Endothelial cell (in vitro differentiated cells): ENCODE measurements at regions not wholly inside any gene's neighbourhood (a gene's known extent, or its start where the extent isn't known, plus 50 kb on each side); places are given as distances from the start of the nearest gene placed in this dataset.
"Not testable (repeated sequence)": the region's sequence is repeated elsewhere in the genome, so short reads cannot be mapped to it uniquely, and the experiment has no call there.

Experiments used
- DNase-seq: peaks from one replicate; pipeline ENCODE4 v3.0.0; 2021; ENCODE audit warnings: low spot score
- H3K27ac Mint-ChIP-seq: one replicate; pipeline ENCODE4 v1.8.0; 2021; ENCODE audit warnings: mixed read lengths, inconsistent platforms; ENCODE audit not compliant: unreplicated experiment
- H3K27me3 Mint-ChIP-seq: one replicate; pipeline ENCODE4 v1.8.0; 2021; ENCODE audit warnings: mild to moderate bottlenecking, moderate library complexity, mixed read lengths, inconsistent platforms; ENCODE audit not compliant: unreplicated experiment
- H3K36me3 Mint-ChIP-seq: one replicate; pipeline ENCODE4 v1.8.0; 2021; ENCODE audit warnings: mild to moderate bottlenecking, low read depth, mixed read lengths, inconsistent platforms; ENCODE audit not compliant: unreplicated experiment
- H3K4me1 Mint-ChIP-seq: one replicate; pipeline ENCODE4 v1.8.0; 2021; ENCODE audit warnings: mild to moderate bottlenecking, mixed read lengths, inconsistent platforms; ENCODE audit not compliant: unreplicated experiment
- H3K4me3 Mint-ChIP-seq: one replicate; pipeline ENCODE4 v1.8.0; 2021; ENCODE audit warnings: mild to moderate bottlenecking, mixed read lengths, inconsistent platforms; ENCODE audit not compliant: unreplicated experiment
- H3K9me3 Mint-ChIP-seq: one replicate; pipeline ENCODE4 v1.8.0; 2021; ENCODE audit warnings: mixed read lengths, inconsistent platforms; ENCODE audit not compliant: unreplicated experiment
- TF ChIP-seq, protein P1 (sequence below): fragments of 200-600 bp; sonication (generic); IDR thresholded peaks from one replicate; pipeline ENCODE4 v1.5.0; 2021; ENCODE audit warnings: antibody characterized with exemption; ENCODE audit not compliant: unreplicated experiment

DNA sequence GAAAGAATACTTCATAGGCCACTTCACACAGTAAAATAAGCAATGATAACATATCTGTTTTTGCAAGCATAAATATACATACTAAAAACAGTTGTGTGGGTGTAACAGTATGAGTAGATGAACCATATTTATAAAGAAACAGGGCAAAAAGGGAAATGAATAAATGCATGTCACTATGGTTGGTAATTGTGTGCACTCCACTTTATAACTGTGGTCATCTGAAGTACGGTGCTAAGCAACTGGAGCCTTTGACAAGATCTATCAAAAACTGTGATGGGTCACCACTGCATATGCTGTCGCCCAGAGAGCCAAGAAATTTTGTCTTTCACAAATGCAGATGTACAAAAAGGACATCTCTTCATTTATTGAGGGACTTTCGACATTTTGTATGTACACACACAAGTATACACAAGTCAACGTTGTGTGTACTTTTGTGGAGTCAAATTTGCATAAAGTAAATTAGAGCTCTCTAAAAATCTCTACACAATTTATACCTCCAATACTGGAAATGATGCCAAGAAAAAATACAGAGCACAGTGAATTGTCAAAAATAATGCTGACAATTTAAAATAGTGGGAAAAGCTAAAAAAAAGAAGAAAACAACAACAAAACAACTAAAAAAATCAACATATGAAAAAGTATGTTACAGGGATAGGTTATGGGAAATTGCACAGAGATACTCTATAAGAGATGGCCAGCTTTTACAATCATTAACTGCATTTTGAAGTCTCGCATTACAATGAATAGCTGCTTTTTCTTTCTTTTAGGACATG is 123.1 kb upstream of the ENPEP start:
- H3K36me3 Mint-ChIP-seq = no peaks in the 10 kb centered on the region
- H3K4me1 Mint-ChIP-seq = no peaks in the 10 kb centered on the region
- TF ChIP-seq, protein P1, sequence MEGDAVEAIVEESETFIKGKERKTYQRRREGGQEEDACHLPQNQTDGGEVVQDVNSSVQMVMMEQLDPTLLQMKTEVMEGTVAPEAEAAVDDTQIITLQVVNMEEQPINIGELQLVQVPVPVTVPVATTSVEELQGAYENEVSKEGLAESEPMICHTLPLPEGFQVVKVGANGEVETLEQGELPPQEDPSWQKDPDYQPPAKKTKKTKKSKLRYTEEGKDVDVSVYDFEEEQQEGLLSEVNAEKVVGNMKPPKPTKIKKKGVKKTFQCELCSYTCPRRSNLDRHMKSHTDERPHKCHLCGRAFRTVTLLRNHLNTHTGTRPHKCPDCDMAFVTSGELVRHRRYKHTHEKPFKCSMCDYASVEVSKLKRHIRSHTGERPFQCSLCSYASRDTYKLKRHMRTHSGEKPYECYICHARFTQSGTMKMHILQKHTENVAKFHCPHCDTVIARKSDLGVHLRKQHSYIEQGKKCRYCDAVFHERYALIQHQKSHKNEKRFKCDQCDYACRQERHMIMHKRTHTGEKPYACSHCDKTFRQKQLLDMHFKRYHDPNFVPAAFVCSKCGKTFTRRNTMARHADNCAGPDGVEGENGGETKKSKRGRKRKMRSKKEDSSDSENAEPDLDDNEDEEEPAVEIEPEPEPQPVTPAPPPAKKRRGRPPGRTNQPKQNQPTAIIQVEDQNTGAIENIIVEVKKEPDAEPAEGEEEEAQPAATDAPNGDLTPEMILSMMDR = no peak
- H3K27ac Mint-ChIP-seq = no peak overlapping the region
- no peaks in the 10 kb centered on the region for H3K27me3 Mint-ChIP-seq
- H3K9me3 Mint-ChIP-seq = no peaks in the 10 kb centered on the region
- DNase-seq = no peak
- no peak overlapping the region for H3K4me3 Mint-ChIP-seq

DNA sequence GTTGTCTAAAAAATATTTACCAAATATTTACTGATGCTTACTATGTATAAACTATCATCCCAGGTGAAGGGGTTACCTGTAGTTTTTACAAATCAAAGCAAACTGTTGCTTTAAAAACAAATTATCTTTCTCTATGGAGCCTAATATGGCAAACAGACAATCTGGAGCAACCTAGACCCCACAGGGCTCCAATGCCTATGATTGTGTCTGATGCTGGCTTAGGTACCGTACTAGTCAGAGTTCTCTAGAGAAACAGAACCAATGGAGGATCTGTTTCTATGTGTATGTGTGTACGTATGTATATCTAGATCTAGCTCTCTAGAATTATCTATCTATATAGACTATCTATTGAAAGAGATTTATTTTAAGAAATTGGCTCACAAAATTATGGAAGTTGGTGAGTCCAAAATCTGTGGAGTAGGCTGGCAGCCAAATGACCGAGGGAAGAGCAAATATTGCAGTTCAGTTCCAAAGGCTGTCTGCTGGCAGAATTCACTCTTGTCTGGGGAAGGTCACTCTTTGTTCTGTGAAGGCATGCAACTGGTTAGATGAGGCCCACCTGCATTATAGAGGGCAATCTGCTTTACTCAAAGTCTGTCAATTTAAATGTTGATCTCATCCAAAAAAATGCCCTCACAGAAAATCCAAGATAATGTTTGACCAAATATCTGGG is 127.1 kb upstream of the ENPEP start:
- Mint-ChIP-seq H3K4me3 (no peak overlapping the region), H3K4me1 (no peaks in the 10 kb centered on the region), H3K27ac (no peak overlapping the region), H3K9me3 (no peaks in the 10 kb centered on the region), H3K36me3 (no peaks in the 10 kb centered on the region), H3K27me3 (no peaks in the 10 kb centered on the region)
- no peak for DNase-seq
- TF ChIP-seq, protein P1 = no peak

DNA sequence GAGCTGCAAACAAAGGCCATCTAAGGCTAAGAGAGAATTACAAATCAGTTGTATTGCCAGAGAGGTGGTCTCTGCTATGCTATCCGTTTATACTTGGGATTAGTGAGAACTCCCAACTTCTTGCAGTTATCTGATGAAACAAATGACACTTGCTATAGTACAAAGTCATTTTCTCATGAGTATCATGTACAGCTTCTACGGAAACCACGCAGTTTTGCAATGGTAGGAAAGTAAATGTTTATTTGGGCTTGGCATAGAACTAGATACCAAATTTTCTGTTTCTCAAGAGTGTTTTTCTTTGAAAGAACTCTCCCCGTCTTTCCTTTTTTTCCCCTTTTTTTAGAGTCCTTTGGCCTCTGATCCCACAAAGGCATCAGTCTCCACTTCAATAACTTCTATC is 128.2 kb upstream of the ENPEP start:
- TF ChIP-seq, protein P1 = no peak
- no peak overlapping the region for H3K4me3 Mint-ChIP-seq
- H3K9me3 Mint-ChIP-seq = no peaks in the 10 kb centered on the region
- no peak for DNase-seq
- H3K4me1 Mint-ChIP-seq = no peaks in the 10 kb centered on the region
- H3K27ac Mint-ChIP-seq = no peak overlapping the region
- H3K36me3 Mint-ChIP-seq = no peaks in the 10 kb centered on the region
- no peaks in the 10 kb centered on the region for H3K27me3 Mint-ChIP-seq

DNA sequence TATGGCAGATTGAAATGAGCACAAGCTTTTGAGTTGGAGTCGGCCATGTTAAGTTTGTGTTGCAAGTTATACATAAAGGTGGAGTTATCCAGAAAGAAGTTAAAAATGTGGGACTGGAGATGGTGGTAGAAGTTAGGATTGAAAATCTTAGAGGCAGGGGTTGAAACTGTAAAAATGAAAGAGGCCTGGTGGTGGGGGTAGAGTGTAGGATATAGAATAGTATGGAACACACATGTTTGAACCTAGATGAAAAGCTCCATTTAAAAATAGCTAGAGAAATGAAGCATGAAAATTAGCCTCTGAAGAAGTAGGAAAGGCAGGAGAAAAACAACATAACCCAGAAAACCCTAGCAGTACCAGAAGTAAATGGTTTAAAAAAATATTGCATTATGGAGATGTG is 131.8 kb upstream of the ENPEP start:
- peaks cover 2% of the 10 kb centered on the region for H3K4me1 Mint-ChIP-seq
- H3K27ac Mint-ChIP-seq = no peak overlapping the region
- H3K9me3 Mint-ChIP-seq = no peaks in the 10 kb centered on the region
- no peak overlapping the region for H3K4me3 Mint-ChIP-seq
- H3K27me3 Mint-ChIP-seq = no peaks in the 10 kb centered on the region
- DNase-seq = peak; percentile 37
- no peaks in the 10 kb centered on the region for H3K36me3 Mint-ChIP-seq
- TF ChIP-seq, protein P1 = no peak

DNA sequence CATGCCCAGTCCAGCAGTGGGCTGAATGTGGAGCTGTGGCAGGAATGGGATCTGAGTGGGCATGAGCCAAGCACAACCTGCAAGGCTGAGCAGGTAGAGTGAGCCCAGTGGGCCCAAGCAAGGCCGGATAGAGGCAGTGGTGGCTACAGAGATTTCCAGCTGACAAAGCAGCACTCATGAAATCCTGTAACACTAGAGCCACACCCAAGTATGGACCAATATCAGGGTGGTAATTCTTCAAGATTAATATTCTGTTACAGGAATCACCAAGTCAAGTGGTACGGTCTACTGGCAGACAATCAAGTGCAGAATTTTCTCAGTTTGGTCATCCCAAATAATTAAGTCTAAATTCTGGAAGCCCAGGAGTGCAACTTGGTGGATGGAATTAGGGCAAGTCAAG is 132.4 kb upstream of the ENPEP start:
- DNase-seq = no peak
- no peak overlapping the region for H3K4me3 Mint-ChIP-seq
- H3K9me3 Mint-ChIP-seq = no peaks in the 10 kb centered on the region
- no peaks in the 10 kb centered on the region for H3K27me3 Mint-ChIP-seq
- H3K4me1 Mint-ChIP-seq = peaks cover 2% of the 10 kb centered on the region
- no peaks in the 10 kb centered on the region for H3K36me3 Mint-ChIP-seq
- TF ChIP-seq, protein P1 = no peak
- no peak overlapping the region for H3K27ac Mint-ChIP-seq

DNA sequence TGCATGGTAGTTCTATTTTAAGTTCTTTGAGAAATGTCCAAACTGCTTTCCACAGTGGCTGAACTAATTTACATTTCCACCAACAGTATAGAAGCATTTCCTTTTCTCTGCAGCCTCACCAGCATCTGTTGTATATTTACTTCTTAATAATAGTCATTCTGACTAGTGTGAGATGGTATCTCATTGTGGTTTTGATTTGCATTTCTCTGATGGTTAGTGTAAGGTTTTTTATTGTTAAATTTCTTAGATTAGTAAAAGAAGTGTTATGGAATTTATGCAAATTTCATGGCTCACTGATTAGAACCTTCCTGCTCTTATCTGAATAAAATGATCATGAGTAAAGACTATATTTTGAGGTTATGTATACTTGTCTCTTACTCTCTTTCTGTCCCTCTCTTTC is 134.8 kb upstream of the ENPEP start:
- DNase-seq, H3K9me3 Mint-ChIP-seq, H3K4me1 Mint-ChIP-seq, H3K27ac Mint-ChIP-seq, H3K36me3 Mint-ChIP-seq, H3K27me3 Mint-ChIP-seq, H3K4me3 Mint-ChIP-seq: not testable (repeated sequence)
